Myocyte (in vitro differentiated cells): ENCODE measurements at regions not wholly inside any gene's neighbourhood (a gene's known extent, or its start where the extent isn't known, plus 50 kb on each side); places are given as distances from the start of the nearest gene placed in this dataset.
"Not testable (repeated sequence)": the region's sequence is repeated elsewhere in the genome, so short reads cannot be mapped to it uniquely, and the experiment has no call there.

Experiments used
- DNase-seq: peaks from one replicate; pipeline ENCODE4 v3.0.0-alpha.2; 2012; ENCODE audit warnings: low read depth

DNA sequence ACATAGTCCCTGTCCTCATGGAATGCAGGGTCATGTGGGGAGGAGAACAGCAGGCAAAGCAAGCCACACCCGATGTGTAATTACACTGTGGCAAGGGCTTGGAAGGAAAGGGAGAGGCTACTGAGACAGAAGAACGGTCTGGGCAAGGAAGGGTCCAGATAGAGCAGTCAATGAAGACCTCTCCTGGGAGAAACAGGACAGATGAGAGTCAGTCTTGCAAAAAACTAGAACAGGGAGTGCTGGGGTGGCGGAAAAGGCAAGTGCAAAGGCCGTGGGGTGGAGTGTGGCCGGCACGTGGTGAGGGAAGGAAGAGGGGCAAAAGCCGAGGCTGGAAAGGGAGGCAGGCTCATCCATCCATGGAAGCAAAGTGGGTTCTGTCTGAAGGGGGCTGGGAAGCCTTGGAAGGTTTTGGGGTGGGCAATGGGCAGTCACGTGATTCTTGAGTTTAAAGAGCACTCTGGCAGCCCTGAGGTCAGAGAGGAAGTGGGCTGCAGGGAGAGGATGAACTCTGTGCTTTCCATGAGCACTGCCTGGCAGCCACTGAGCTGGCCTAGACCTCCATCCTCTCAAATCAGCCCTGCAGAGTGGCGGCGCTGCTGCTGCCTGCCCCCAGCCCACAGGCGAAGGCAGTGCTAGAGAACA, 182.2 kb downstream of the INHBB start:
- DNase-seq, result peak; percentile 66

DNA sequence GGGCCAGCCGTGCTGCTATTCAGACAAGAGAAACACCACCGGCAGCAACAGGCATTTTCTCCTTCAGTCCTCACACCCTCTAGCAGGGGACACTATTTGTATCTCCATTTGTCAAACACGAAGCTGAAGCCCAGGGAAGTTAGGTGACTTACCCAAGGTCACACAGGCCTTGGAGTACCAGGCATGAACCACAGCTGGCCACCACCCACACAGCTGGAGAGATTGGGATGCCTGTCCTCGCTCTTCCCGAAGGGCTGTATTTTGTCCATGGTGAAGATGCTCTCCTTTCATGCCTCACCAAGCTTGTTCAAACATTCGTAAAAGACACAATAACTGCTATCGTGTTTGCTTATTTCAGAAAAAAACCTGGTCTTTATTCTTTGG, 182.7 kb downstream of the INHBB start:
- DNase-seq, result no peak

DNA sequence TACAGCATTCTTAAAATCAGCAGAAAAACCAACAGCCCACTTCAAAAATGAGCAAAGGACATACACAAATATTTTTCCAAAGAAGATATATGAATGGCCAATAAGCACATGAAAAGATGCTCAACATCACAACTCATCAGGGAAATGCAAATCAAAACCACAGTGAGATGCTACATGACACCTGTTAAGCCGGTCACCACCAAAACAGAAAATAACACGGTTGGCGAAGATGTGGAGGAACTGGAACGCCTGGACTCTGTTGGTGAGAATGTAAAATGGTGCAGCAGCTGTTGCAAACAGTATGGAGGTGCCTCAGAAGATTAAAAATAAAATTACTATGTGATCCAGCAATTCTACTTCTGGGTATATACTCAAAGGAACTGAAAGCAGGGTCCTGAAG, 184.8 kb downstream of the INHBB start:
- no peak for DNase-seq

DNA sequence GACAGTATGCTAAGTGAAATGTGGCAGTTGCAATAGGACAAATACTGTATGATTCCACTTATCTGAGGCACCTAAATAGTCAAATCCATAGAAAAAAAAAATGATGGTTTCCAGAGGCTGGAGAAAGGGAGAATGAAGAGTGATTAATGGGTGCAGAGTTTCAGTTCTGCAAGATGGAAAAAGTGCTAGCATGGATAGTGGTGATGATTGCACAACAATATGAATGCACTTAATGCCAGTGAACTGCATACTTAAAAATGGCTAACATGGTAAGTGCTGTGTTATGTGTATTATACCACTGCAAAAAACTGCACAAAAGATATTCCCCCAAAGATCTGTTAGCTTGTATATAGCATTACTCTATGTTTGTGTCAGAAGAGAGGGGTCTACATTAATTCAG, 185.4 kb downstream of the INHBB start:
- DNase-seq, result no peak

DNA sequence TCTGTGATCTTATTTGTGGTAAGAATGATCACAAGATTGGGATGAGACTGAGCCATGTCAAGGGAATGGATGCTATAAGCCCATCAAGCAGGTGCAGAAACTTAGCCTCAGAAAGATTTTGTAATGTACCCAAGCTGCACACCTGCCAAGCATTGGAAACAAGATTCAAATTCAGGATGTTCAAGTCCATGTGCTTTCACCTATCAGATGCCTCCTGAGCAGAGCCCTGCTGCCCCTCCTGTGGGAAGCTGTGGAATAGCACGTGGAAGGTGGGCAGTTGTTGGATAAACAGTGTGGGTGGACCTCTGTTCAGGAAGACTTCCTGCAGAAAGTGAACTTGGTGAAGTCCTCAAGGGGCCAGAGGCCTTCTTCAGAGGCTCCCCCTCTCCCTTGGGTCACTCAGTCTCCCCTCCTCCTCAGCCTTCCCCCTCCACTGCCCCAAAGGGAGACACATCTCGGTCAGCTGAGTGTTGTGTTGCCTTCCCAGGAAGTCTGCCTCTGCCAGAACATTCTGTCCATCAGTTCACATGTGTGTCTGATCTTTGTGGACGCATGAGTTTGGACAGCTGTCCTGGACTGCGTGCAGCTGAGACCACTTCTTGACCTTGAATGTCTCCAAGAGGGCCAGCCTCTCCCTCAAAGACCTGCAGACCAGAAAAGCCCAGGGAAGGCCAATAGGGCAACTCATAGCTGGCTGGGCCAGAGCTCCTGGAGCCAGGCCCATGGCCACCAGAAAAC, 186.1 kb downstream of the INHBB start:
- DNase-seq, result peak; percentile 93

DNA sequence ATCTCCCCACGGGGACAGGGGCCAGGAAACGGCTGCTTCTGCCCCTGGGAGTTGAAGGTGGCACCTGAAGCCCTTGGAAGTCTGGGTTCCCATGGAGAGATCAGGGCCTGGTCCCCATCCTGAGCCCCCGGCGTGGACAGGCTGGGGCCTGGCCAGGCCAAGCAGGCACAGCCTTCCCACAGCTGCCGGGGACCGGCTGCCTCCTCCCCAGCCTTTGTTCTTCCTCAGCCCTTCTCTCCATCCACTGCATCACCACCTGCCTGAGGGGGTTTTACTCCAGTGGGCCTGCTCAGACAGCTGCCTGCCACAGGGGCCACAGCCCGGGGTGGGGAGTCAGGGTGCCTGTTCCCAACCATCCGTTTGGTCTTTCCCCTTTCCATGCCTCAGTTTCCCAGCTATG, 187.7 kb downstream of the INHBB start:
- no peak for DNase-seq

DNA sequence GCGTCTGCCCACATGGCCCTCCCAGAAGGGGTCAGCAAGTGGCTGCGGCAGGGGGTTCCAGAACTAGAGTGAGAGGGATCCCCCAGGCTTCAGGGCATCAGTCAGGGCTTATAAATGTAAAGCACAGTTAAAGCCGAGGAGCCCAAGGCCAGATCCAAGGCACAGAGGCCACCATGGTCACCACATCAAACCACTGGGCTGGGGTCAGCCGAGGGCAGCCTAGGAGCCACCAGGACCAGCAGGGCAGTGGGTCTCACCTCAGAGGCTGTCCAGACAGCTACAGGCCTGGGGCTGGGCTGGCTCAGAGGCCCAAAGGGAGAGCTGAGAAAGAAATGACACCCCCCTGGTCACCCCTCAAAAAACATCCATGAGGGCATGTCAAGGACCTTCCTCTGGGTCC, 188.5 kb downstream of the INHBB start:
- DNase-seq, result no peak

DNA sequence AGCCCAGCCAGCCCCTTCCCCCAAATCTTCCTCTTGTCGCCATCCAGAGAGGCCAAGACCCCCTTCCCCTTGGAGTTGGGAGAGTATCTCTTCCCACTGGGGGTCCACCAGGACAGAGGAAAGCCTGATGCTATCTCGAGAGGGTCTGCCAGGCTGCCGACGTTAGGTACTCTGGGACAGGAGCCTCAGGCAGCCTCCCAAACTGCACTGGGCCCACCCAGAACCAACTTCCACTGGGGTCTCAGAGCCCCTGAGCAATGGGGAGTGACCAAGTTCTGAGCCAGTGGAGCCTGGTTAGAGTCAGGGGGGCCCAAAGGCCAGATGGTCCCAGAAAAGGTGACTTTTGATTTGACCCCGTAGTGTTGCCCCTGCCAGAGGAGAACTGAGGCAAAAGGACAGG, 189.1 kb downstream of the INHBB start:
- no peak for DNase-seq

DNA sequence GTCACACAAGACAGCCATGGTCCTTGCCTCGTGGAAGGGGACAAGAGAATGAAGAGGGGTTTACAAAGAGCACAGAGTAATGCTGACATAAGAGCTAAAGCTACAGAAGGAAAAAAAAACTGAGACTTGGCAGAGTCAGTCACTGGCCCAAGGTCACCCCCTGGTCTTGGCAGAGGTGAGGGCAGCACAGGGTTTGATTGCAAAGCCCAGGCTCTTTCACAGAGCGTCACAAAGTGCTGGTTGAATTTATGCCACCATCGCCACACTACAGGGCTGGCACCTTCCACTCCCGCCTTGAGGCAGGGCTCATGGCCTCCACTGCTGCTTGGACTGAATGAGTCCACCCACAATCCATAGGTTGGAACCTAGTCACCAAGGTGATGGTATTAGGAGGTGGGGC, 190.2 kb downstream of the INHBB start:
- DNase-seq, result no peak

DNA sequence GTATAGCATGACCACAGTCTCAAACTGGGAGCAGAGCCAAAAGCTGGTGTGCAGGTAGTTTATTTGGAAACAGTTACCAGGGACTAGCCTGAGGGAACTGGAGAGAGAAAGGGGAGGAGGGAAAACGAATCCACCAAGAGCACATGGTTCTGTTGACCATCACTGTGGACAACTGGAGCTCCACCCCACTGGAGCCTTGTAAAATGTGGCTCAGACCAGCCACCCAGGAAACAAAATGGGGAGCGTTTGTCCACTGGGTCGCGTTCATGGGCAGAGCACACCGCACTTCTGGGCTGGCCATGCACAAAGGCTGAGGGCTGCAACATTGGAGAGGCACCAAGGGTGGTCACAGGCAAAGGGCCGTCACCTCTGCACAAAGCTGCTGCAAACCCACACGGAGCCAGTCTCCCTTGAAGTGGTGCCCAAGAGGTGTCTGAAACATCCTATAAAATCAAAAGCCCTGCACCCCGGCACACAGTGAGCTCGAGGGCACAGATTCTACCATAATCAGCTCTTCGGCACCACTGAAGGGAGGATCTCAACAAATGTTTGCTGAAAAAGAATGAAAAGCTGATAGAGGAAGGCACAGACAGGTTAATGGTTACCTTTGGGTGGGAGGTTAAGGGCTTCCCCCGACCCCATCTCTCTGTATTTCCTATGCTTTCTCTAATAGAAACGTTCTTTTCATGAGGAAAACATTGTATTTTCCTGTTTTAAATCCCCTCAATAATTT, 192.9 kb downstream of the INHBB start:
- DNase-seq, result no peak

DNA sequence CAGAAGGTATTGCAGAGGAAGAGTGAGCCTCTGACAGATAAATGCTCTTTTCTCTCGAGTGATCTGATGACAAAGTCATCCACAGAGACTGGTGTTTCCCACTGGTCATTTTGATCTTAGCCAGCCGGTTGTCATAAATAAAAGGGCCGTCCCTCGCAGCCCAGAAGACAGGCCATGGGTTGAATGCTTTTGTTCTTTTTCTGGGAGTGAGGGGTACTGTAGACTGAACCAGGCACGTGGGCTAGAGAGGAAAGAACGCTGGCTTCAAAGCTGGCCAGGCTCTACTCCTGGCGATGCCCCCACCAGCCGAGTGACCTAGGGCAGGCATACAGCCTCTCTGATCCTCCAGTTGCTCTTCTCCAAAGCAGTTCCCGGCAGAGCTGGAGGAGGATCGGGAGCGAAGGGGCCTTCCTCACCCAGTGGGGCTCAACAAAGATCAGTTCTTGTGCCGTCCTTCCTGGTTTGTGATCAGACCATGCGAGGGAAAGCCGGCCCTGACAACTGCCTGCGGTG, 193.5 kb downstream of the INHBB start:
- no peak for DNase-seq

DNA sequence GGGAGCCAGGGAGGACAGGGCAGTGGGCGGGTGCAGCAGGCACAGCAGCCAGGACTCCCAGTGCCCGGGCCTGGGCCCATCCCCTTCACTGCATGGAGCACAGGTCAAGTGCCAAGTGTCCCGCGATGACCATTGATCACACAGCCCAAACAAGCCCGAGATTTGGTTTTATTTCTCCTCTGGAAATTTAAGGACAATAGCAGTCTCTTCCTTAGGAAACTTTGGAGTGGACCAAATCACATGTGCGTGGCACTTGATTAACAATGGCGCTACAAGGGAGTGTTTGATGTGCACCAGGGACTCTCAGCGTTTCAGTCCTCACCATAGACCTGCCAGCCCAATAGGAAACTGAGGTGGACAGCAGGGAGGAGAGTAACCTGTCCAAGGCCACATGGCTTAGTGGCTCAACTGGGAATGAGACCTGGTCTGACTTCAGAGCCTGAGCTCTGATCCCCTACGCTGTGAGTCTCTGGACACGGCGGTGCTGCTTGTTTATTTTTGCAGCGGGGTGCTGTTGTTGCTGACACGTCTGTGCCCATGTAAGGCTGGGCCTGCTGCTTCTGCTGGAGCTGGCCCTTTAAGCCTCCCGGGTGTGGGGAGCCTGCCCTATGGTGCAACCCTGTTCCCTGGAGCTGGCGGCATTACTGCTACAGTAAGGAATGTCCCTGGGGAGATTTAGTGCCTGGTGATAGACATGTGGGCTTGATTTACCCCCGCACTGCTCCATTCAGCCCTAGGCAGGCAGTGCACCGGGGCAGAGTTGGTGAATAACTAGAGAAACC, 194.2 kb downstream of the INHBB start:
- peak; percentile 96 for DNase-seq

DNA sequence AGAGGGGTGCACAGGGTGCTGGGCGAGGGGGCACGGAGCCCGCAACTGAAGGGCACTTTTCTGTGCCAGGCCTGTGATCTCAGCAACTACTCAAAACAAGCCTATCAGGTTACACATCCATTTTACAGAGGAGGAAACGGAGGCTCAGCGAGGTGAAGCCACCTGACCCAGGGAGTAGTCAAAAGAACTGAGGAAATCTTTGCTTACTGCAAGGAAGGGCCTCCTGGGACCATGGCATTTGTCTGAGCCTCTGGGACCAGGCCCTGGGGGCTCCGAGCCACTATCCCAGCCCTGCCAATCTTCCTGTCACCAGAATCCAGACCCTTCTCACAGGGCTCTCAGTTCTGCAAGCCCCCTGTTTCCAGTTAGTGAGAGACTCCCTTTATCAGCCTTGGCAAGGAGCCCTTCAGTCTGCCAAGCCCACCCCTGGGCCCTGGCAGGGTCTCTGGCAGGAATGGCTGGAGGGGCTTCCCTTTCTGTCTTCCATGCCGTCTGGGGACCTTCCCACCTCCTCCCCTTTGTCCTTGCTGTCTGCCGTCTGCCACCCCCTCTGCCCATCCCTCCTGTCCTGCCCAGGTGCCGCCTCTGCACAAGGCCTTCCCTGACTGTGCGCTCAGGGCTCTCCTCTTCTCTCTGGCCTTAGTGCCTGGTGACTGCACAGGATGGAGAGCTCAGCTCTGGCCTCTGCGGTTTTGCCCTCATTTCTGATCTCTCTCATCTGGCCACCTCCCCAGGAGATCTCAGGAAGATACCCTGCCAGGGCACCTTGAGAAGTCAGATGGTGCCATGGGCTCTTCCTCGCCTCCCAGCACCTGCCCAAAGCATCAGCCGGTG, 194.7 kb upstream of the GLI2 start:
- DNase-seq, result no peak

DNA sequence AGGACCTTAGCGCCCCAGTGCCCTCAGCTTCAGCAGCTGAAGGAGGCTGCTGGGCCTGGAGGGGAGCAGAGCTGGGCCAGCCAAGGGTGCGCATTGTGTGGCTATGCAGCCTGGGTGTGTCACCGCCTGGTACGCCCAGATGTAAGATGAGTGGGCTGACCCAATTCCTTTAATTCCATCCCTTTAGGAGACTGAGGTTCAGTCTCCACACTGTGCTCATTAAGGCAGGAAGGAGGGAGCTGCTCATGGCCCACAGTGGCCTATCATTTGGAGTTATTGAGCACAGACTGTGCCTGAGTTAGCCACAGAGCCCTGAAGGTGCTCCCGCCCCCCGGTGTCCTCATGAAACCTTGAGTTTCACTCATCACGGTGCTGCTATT, 194.1 kb upstream of the GLI2 start:
- peak; percentile 50 for DNase-seq

DNA sequence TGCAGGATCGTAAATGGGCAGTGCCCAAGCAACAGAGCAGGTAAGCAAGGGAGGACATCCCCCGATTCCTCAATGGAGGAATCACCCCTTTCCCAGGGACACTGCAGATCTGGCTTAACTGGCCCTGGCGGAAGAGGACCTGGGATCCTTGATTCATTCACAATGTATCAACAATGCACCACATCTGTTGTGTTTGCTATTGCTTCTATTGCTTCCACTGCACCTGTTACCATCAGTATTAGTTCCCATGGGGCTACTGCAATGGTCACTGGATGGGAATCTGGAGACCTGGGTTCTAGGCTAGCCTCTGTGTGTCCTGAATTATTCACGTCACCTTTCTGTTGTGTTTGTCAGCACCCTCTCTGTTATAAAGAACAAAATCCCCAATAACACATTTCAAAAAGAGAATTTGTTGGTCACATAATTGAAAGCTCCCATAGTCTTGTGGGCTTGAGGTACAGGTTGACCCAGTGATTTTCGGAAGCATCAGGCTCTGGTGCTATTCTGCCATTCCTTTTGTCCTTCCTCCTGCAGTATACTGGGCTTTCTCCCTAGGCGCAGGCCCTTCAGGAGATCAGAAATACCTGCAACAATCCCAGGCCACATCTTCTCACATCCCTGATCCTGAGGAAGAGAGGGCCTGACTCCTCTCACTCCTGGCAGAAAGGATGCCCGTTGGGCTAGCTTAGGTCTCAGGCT, 193.5 kb upstream of the GLI2 start:
- peak; percentile 46 for DNase-seq

DNA sequence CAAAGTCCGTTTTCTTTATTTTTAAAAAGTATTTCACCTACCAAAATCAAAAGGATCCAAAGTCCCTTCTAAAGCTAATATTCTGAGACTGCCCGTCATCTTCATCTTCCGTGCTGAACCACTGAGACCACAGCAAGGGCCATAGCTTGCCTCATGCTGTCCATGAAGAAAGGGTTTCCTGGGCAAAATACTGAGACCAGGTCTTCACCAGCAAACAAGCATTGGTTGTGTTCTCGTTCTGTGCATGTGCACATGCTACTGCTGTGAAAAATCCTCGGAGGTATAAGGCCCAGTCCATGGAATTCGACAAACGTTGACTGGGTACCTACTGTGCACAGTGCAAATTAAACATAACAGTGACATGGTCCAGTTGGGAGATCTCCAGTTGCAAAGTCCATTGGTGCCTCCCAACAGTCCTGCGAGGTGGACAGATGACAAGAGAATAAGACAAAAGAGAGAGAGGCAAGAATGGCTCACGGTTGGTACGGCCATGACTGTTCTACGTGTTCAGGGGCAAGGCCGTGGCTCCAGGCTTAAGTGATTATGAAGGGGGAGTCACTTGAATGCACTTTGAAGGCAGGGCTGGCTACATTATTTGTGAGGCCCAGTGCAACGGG, 192.6 kb upstream of the GLI2 start:
- DNase-seq, result no peak

DNA sequence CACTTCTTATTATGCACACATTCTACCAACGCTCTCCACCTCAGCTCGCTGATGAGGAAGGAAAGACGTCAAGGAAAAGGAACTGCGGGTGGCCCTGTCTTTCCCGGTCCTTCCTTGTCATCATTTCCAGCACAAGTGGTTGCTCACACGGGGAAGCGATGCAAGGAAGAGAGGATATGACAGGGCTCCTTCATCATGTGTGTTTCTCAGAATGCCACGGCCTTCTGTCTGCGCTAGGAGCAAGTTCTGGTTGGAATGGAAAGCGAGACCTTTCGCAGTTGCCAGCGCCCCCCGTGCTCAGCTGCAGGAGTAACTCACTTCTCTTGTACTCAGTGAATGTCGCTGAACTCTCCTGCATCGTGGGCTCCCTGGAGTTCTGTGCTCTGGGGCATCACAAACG, 191.8 kb upstream of the GLI2 start:
- DNase-seq, result no peak

DNA sequence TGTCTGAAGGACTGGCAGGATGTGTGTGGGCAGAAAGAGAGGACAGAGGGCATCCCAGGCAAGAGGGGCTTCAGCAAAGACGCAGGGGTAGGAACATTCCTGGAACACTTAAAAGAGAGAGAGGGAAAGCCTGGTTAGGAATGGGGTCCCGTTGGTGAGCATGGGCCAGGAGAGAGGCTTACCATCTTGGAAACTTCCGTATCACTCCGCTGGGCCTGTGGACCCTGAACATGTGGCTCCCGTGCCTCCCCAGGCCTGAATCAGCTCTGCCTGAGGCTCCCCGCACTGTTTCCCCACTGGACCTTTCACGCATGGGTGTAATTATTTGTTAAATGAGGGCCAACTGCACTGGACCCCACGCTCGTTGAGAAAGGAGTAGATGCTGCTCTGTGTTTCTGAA, 191.1 kb upstream of the GLI2 start:
- no peak for DNase-seq

DNA sequence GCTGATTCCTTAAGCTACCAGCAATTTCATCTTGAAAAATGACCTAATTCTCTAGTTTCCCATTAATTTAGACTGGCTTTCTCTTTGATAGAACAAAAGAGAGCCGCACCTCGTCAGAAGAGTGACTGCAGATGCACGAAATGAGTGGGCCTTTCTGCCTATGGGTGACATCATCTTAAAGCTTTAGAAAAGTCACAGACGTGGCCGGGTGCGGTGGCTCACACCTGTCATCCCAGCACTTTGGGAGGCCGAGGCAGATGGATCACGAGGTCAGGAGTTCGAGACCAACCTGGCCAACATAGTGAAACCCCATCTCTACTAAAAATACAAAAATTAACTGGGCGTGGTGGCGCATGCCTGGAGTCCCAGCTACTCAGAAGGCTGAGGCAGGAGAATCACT, 190.7 kb upstream of the GLI2 start:
- DNase-seq, result not testable (repeated sequence)
